GM21529 (cell line): ENCODE measurements at regions not wholly inside any gene's neighbourhood (a gene's known extent, or its start where the extent isn't known, plus 50 kb on each side); places are given as distances from the start of the nearest gene placed in this dataset.
"Not testable (repeated sequence)": the region's sequence is repeated elsewhere in the genome, so short reads cannot be mapped to it uniquely, and the experiment has no call there.

Experiments used
- ATAC-seq: cut with Tn5 transposase; IDR thresholded peaks from one replicate; pipeline ENCODE4 v1.9.1; 2021; ENCODE audit not compliant: unreplicated experiment

DNA sequence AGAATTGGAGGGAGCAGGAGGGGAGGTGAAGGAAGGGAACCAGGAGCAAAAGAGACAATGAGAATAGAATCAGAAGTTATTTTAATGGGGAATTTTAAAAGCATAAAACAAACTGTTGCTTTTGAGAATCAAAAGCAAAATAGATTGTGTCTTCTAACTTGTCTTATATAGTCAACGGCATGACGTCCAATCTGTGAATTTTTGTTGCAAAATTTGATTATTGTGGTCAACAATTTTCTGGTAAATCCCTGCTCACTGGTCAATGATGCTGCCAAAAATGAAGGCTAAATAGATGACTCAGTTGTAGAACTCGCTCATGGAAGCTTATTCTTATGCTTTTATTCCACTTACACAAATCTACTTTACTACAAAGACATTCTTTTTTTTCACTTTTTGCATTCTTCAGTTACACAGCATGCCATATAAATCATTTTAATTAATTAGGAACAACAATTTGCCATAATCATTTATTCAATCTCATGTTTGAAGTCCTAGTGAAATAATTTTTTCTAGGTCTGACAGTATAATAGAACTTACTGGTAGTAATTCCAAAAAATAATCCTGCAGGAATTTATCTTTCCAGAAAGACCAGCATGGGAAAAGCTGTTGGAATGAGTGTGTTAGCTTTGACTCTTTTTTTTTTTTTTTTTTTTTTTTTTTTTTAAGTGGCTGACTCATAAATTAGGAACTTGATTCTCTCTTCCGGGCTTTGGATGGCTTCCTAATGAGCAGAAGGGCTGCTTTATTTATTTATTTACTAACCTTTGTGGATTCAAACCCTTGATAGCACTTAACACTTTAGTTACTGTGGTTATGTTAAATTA lies 256.9 kb downstream of the SPRY2 start:
- no peak for ATAC-seq

DNA sequence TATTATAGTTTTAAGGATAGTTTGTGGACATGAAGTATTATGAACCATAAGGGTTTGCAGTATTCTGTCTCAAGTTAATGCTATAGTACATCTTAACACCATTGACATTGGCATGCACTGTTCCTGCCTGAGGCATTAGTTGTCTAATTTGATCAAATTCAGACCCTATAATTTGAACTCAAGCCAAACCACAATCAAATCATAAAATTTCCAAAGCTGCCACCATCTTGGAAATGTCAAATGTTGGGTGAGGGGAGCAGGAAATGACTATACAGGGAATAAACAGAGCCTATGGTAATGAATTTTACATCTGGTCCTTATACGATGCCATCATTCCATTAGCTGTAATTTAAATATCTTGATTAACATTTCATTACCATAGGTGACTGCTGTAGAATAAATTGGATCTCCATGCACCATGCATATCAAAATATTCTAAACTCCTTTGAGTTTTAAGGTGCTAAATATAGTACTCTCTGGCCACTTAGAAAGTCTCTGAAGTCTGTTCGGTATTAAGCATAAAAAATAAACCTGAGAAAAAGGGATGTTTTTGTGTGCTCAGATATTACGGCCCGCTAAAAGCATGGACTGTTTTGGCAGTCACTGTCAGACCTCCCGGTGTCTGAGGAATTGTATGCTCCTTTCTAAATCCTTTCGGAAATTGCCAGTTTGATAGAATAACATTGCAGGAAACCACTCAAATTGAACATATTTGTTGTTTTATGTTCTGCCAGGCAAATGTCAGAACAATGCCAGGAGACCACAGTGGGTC lies 257.7 kb downstream of the SPRY2 start:
- no peak for ATAC-seq

DNA sequence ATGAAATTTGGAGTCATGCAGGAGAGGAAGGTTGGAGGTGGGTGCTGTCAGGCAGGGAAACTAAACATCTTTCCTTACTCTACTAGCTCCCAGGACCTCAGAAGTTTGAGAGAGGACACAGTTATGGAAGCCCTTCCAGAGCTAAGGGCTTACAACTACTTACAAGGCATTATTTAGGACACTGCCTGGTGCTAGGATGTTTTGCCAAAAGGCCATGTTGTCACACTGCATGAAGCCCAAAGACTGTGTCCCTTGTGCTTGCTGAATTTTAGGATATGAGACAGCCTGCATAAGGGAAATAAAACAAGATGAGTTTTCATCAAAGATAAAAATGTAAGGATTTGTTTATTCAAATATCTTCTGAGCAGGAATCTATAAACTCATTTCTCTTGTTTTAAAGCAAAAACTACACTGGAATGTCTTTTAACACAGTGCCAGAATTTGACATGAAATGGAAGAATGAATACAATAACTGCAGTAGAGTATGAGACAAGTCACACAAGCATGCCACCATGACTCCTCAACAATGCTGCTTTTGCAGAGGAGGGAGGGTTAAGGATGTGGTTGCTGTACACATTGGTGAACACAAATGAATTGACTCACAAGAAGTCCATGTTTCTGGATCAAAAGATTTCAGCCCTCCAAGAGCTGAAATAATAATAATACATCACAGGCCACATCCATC lies 258.4 kb downstream of the SPRY2 start:
- no peak for ATAC-seq

DNA sequence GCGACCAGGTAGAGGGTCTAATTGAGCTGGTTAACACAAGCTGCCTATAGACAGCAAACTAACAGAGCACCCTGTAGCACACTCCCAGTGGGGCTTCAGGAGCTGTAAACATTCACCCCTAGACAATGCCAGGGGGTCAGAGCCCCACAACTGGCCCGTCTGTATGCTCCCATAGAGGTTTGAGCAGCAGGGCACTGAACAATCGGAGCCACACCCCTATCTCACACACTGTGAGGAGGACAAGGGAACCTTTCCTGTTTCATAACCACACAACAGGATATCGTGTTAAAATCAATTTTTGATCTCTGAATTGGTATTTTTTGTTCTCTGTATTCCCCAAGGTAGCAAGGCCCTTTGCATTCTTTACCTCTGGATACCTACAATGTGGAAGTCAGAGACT lies 266.1 kb downstream of the SPRY2 start:
- ATAC-seq = no peak

DNA sequence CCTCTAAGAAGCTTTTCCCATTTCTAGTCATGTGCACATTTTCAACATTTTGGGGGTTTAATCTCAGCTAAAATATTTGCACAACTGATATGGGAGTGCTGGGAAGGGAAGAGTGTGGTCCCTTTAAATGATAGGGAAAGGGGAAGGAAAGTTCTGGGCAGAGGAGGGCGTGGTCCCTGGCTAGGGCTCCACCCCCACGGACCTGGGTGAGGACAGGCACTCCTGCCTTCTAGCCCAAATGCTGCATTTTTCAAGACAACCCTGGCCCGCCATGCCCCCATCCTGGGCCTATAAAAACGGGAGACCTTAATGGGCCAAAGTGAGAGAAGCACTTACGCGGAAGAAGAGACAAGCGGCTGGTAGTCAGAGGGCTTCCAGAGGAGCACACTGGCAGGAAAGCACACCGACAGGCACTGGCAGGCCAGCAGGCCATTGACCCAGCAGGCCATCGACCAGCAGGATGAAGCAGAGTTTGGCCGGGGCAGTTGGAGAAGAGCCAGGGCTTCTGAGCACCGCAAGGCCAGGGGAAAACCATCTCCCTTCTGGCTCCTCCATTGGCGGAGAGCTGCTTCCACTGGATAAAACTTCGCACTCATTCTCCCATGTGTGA lies 266.7 kb downstream of the SPRY2 start:
- no peak for ATAC-seq

DNA sequence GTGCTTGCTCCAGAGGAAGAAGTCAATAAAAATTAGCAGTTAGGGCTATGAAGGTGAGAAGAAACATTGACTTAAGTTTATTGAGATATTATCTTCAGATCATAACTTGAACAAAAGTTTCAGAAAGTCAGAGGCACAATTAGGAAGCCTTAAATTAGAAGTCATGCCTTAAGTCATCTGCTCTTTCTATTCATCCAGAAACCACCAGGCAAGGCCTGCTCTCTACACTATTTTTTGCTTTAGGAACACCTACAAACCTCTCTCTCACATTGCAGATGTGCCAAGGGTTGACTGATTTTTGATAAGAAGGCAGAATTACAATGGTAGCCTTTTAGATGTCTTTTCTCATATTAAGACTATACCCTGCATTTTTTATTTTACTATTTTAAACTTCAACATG lies 268.7 kb downstream of the SPRY2 start:
- no peak for ATAC-seq

DNA sequence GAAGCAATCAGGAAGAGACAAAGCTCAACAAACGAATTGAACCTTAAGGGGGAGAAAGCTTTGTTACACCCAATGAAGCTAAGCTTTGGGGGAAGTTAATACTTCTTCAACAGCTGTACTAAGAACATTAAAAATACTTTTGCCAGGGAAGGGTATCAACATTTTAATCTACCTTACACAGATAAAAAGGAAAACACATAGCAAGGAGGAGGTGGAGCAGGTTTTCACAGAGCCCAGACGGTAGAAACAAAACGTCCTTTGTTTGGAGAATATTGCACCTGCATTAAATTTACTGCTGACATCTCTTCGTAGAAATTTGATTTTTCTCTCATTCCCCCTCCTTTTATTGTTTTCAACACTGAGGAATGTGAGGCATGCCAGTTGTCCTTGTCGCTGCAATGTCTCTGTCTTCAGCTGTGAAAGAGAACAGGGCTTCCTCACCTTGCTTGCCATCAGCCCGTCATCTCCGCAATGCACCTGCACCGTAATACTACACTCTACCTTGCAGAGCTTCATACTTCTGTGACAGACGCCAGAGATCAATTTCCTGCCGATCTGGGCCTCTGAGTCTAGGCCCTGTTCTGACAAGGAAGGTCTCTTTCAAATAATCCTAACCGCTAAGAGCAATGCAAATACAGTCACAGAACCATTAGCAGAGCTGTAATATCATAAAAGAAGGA lies 270.8 kb downstream of the SPRY2 start:
- ATAC-seq = no peak

DNA sequence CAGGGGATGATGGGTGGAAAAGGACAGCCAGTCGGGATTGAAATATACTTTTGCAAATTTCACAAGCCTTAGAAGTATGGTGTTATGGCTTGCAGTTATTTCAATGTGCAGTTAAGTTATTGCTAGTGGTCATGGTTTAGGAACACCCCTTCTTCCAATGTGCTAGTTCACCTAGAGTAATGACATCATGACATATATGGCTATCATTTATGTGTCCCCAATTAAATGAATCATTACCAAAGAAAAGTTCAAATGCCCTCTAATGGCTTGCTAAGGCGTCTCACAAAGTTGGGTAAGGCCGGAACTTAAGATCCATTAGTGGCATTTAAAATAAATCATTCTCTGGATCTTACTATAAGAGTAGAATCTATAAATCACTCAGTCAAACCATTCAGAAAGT lies 271.6 kb downstream of the SPRY2 start:
- no peak for ATAC-seq

DNA sequence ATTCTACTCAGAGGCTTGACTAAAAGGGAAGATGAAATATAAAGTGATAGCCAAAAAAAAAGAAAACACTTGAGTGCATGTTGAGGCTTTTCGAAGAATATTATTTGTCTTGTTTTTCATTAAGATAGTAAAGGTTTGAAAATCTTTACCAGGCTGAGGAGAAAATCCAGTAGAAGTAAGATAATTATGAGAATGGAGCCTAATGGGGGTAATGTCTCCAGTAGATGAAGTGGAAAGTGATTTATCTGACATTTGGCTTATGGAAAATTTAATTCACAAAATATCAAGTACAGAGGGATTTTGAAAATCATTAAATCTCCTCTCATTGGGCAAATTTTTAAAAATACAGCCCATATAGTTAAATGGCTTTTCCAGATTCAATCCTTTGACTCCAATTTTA lies 274.9 kb downstream of the SPRY2 start:
- no peak for ATAC-seq

DNA sequence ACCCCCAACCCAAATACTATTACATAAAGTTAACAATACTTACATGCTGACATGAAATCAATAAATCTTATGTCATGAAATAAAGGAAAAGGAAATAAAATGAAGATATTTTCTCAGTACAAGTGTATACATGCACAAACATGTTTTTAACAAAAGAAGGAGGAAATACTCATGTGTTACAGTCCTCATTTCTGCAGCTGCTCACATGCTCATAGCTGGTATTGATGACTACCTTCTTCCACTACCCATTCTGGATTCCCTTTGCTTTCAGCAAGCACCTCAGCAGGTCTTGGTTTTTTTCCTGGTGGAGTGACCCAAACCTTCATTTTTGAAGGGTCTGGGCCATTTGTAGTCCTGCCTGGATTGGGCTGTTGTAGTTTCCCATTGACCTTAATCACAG lies 278.5 kb downstream of the SPRY2 start:
- not testable (repeated sequence) for ATAC-seq

DNA sequence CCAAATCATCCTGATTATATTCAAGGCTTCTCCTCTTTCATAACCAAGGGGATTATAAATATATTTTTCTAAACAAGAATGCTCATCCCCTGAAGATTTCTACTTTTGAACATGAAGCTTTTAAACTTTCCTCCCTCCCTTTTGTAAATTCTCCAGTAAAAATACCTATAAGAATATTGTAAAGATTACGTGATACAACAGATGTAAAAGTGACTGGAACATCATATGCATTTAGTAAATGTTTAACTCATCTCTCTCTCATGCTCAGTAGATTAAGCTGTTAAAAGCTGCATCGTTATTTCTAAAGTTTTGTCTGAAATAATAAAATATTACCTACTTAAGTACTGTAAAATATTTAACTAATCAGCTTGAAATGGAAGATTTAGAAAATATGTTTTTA lies 281.1 kb downstream of the SPRY2 start:
- no peak for ATAC-seq

DNA sequence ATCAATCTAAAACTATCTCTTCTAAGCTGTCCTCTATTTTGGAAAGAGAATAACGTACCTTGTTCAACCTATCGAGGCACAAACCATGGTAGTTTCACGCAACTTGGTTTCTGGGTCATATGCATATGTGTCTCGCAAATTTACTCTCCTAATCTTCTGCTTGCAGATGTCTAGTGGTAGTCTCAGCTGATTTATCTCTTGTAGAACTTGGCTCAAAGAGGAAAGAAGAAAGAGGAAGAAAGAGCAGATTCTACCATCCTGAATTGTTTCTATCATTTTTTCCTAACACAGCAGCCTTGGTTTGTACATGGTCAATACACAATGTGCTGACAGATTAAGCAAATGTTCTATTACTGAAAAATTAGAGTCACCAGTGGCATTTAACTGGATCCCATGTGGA lies 282.3 kb downstream of the SPRY2 start:
- no peak for ATAC-seq

DNA sequence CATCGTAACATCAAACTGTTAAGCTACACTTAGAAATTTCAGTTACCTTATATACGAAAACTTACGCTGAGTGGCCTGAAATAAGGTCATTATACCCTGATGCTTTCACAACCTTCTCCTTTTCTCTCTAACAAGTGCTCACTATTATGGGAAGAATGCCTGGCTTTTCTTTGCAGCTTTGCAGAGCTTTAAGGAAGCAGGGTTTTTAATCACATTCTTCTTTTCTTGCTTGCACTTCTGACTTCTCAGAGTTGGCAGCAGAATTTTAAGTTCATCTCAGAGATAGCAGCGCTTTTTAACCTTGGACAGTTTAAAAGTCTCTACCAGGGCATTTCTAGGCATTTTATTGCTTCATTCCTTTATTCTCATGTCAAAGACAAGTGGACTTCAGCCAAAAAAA lies 285.1 kb downstream of the SPRY2 start:
- ATAC-seq = no peak

DNA sequence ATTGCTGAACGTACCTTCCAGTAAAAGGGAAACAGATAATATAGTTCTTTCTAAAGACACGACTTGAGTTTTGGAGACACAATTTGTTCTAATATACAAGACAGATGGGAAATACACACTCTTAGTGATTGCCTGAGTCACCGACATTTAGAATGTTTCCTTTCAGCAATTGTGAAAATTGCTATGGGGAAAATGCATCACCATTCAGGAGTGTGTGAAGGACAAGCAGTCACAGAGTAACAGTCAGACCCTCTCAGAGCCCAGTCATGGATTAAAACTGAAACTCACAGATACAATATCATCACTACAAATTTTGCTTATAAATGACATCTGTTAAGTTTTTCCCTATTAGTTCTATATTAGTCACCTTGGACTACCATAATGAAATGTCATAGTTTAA lies 286.1 kb downstream of the SPRY2 start:
- no peak for ATAC-seq

DNA sequence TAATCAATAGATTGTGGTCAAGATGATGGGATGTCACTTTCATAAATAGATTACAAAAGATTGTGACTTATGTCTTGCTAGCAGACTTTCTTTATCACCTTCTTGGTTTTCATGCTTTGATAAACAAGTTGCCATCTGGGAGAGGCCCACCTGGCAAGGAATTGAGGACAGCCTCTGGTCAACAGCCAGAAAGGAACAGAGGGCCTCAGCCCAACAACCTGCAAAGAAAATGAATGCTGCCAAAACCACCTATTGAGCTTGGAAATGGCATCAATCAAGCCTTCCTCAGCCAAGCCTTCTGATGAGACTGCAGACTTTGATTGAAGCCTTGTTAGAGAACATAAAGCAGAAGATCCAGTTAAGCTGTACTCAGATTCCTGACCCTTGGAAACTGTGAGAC lies 288.6 kb downstream of the SPRY2 start:
- no peak for ATAC-seq

DNA sequence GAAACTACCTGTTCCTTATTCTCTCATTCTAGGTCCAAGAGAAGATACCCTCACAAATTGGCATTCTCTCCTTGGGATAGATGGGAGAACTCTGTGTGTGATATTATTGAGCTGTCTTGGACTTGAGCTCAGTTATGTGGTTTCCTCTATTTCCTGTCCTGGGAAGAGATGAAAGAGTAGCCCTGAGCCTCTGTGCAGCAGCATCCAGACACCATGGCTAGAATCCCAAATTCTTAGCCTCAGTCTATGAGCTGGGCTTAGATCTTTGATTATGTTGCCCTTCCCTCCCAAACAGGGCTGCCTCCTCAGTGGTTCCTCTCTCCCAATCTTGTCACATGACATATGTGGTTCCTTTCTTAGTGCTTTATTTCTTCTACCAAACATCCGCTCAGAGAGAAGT lies 290.7 kb downstream of the SPRY2 start:
- ATAC-seq = no peak

DNA sequence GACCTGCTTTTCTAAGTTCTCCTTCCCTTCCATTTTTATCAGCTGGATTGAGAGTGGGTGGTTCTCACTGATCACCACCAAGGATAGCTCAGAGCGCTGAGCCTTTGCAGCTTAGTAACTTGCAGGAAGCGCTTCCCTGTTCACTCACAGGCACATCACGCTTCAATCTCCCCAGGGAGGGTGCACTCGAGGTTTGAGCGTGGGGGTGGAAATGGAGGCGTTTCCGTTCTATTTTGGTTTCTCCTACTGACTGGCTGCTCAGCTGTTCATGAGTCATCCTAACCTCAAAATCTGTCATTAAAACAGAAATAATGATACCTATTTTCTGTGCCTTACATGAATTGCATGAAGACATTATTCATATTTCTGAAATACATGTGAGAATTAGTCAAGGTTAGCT lies 292.1 kb downstream of the SPRY2 start:
- peak; percentile 99 for ATAC-seq

DNA sequence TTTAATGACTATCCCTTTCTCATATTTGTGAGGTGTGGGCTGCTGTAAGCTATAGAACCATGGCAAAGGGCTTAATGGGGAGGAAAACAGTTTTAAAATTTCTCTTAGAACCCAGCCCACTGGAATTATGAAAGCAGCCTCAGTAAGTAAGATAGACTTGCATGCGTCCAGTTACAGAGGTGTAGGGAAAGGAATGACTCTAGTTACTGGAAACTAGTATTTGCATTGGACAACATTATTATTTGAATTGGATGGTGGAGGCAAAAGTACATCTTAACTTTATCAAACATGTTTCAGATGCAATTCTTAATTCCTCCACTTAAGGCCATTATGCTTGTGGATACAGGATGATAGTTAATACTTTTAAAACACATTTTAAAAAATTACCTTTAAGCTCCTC lies 292.9 kb downstream of the SPRY2 start:
- ATAC-seq = no peak

DNA sequence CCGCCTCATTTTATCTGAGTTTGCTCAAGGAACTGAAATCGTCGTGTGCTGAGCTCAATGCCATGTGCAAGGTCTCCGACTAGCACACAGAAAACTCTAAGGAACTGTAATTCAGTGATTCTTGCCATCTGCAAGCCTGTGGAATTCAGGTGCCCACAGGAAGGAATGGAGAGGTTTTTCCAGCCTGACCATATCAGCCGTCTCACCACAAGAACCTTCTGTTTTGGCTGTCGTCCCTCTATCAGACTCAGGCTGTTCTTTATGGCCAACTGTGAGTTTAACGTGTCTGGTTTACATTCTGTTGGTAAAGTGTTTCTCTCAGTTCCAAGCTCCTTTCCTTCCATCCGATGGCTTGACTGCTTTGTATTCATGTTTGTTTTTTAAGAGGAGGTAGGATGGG lies 293.5 kb downstream of the SPRY2 start:
- ATAC-seq = no peak

DNA sequence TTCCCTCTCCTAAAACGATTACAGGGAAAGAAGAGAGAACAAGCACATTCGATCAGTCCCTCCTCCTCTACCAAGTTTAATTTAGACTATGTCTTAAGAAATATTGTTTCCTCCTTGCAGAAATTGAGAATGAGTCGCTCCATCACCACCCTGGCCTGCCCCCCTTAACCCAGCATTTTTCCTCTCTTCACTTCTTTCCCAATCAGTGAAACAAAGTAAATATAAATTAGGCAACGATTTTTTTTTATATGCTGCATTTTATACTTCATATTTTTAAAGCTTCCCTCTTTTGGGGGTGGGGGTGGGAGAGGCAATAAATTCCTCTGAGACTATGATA lies 300.0 kb downstream of the SPRY2 start:
- no peak for ATAC-seq
